ENCODE measurements at regions not wholly inside any gene's neighbourhood (a gene's known extent, or its start where the extent isn't known, plus 50 kb on each side); places are given as distances from the start of the nearest gene placed in this dataset.

GRCh38 chr5:23071682-23072081, 218.5 kb upstream of the CDH12 start:
- H3K36me3 Mint-ChIP-seq, result no peaks in the 10 kb centered on the region
- peaks cover 8 to 16% (median 15%) of the 10 kb centered on the region in 3 donors for H3K4me1 Mint-ChIP-seq
- no peaks in the 10 kb centered on the region for H3K9me3 Mint-ChIP-seq
- peak overlapping the region in 5 of 8 donors; percentile 20 to 54 (median 50) for H3K4me3 Mint-ChIP-seq
- H3K27me3 Mint-ChIP-seq, result no peaks in the 10 kb centered on the region
- DNase-seq (no peak), ATAC-seq (ENCODE audit: low read depth in 2 of 2) (peak; percentile 59 to 60)
- peak overlapping the region in 2 of 6 donors; percentile 52 to 87 for H3K27ac Mint-ChIP-seq

- Mint-ChIP-seq H3K36me3 (no peaks in the 10 kb centered on the region), H3K4me3 (no peak overlapping the region), H3K27ac (no peak overlapping the region), H3K9me3 (peaks cover 0 to 2% (median 0%) of the 10 kb centered on the region in 7 donors), H3K4me1 (peaks cover 0 to 6% (median 5%) of the 10 kb centered on the region in 3 donors), H3K27me3 (no peaks in the 10 kb centered on the region)
- DNase-seq (no peak), ATAC-seq (ENCODE audit: low read depth in 2 of 2) (no peak)
These were observed 211.6 kb upstream of the CDH12 start for GRCh38 chr5:23064710-23065109.

DNA sequence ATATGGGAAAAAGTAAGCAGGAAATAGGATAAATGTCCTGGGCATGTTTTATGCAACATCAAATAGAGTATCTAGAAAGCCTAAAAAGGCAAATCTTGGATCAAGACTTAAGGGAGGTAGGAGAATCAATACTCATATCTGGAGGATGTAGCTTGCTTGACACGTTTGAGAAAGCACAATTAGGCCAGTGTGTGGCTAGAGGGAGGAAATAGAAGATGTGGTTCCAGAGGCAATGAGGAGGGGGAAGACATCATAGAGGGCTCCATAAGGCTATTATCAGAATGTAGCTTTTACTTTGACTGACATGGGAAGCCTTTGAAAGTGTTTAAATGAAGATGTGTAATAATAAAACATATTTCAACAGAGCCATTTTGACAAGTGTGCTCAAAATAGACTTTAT, 200.7 kb upstream of the CDH12 start:
- H3K4me3 Mint-ChIP-seq, result no peak overlapping the region
- ATAC-seq (ENCODE audit: low read depth in 2 of 2) (no peak), DNase-seq (no peak)
- H3K27ac Mint-ChIP-seq, result no peak overlapping the region
- no peaks in the 10 kb centered on the region for H3K9me3 Mint-ChIP-seq
- no peaks in the 10 kb centered on the region for H3K36me3 Mint-ChIP-seq
- no peaks in the 10 kb centered on the region for H3K4me1 Mint-ChIP-seq
- H3K27me3 Mint-ChIP-seq, result no peaks in the 10 kb centered on the region

GRCh38 chr5:23042226-23042625, 189.1 kb upstream of the CDH12 start:
- Mint-ChIP-seq H3K27ac (no peak overlapping the region), H3K9me3 (peaks cover 0 to 4% (median 0%) of the 10 kb centered on the region in 7 donors), H3K27me3 (peaks cover 0 to 7% (median 6%) of the 10 kb centered on the region in 3 donors), H3K4me3 (no peak overlapping the region), H3K4me1 (no peaks in the 10 kb centered on the region), H3K36me3 (no peaks in the 10 kb centered on the region)
- DNase-seq (no peak), ATAC-seq (ENCODE audit: low read depth in 2 of 2) (no peak)

- ATAC-seq (ENCODE audit: low read depth in 2 of 2) (peak; percentile 85 to 95), DNase-seq (peak; percentile 10)
- Mint-ChIP-seq H3K9me3 (peaks cover 1 to 17% (median 6%) of the 10 kb centered on the region in 7 donors), H3K4me3 (peak overlapping the region in 3 of 8 donors; percentile 9 to 55 (median 43)), H3K36me3 (peaks cover 0 to 7% of the 10 kb centered on the region in 2 donors), H3K27me3 (peaks cover 0 to 4% (median 0%) of the 10 kb centered on the region in 3 donors), H3K27ac (peak overlapping the region in 4 of 6 donors; percentile 2 to 39 (median 10)), H3K4me1 (peaks cover 7 to 14% (median 8%) of the 10 kb centered on the region in 3 donors)
These were observed 182.5 kb upstream of the CDH12 start for GRCh38 chr5:23035555-23036090.

DNA sequence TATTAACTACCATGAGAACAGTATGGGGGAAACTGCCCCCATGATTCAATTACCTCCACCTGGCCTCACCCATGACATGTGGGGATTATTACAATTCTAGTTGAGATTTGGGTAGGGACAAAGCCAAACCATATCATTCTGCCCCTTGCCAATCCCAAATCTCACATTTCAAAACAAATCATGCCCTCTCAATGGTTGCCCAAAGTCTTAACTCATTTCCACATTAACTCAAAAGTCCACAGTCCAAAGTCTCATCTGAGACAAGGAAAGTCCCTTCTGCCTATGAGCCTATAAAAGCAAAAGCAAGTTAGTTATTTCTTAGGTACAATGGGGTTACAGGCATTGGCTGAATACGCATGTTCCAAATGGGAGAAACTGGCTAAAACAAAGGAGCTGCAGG, 180.7 kb upstream of the CDH12 start:
- H3K27ac Mint-ChIP-seq, result no peak overlapping the region
- no peaks in the 10 kb centered on the region for H3K27me3 Mint-ChIP-seq
- peaks cover 7 to 14% (median 8%) of the 10 kb centered on the region in 3 donors for H3K4me1 Mint-ChIP-seq
- peaks cover 1 to 17% (median 6%) of the 10 kb centered on the region in 7 donors for H3K9me3 Mint-ChIP-seq
- no peak overlapping the region for H3K4me3 Mint-ChIP-seq
- ATAC-seq (ENCODE audit: low read depth in 2 of 2) (no peak), DNase-seq (no peak)
- H3K36me3 Mint-ChIP-seq, result peaks cover 0 to 7% of the 10 kb centered on the region in 2 donors

DNA sequence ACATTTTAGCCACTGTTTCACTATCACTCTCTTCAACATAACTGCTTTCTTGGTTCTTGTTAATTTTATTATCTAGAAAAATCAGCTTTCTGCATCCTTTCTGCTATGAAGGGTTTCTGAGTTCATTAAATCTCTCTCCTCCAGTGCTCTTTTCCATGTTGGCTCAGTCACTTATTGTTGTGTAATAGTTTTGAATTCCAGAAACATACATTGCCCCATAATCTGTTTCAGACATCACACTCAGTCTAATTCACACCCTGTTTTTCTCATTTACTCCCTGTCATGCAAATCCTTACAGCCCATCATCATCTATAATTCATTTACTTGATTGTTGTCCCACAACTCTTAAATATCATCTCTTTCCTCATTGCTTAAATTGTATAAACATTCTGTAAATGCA, 176.1 kb upstream of the CDH12 start:
- Mint-ChIP-seq H3K36me3 (no peaks in the 10 kb centered on the region), H3K4me3 (no peak overlapping the region), H3K4me1 (peaks cover 0 to 3% (median 0%) of the 10 kb centered on the region in 3 donors), H3K27ac (no peak overlapping the region), H3K9me3 (peaks cover 0 to 10% (median 6%) of the 10 kb centered on the region in 7 donors), H3K27me3 (peaks cover 0 to 5% (median 0%) of the 10 kb centered on the region in 3 donors)
- no peak for ATAC-seq (ENCODE audit: low read depth in 2 of 2)
- no peak for DNase-seq

- ATAC-seq (ENCODE audit: low read depth in 2 of 2) (no peak), DNase-seq (no peak)
- H3K4me3 Mint-ChIP-seq, result no peak overlapping the region
- no peaks in the 10 kb centered on the region for H3K36me3 Mint-ChIP-seq
- H3K4me1 Mint-ChIP-seq, result peaks cover 0 to under 1% (median 0%) of the 10 kb centered on the region in 3 donors
- H3K9me3 Mint-ChIP-seq, result peaks cover 0 to 4% (median 2%) of the 10 kb centered on the region in 7 donors
- H3K27ac Mint-ChIP-seq, result no peak overlapping the region
- H3K27me3 Mint-ChIP-seq, result peaks cover 0 to 5% (median 0%) of the 10 kb centered on the region in 3 donors
These were observed 175.4 kb upstream of the CDH12 start for GRCh38 chr5:23028445-23029021.

DNA sequence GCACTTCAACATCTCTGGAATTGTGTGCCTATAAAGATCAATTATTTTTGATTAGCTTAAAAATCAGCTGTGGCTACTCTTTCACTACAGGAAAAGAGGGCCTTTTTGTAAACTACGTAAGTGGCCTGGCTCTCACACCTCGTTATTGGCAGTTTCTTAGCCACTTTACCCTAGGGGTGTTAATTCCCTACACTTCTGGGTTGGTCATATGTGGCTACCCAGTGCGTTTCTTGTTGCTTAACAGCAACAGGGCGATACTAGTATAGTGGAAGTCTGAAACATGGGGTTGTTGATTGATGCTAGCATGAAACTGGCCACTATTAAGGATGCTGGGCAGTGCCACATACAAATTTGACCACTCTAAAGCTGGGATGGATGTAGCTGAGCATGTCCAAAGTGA, 174.7 kb upstream of the CDH12 start:
- no peak overlapping the region for H3K27ac Mint-ChIP-seq
- H3K4me1 Mint-ChIP-seq, result no peaks in the 10 kb centered on the region
- ATAC-seq (ENCODE audit: low read depth in 2 of 2) (no peak), DNase-seq (no peak)
- H3K4me3 Mint-ChIP-seq, result no peak overlapping the region
- H3K9me3 Mint-ChIP-seq, result peaks cover 0 to 1% (median 0%) of the 10 kb centered on the region in 7 donors
- no peaks in the 10 kb centered on the region for H3K36me3 Mint-ChIP-seq
- H3K27me3 Mint-ChIP-seq, result peaks cover 0 to 5% (median 0%) of the 10 kb centered on the region in 3 donors

- Mint-ChIP-seq H3K27me3 (peaks cover 0 to 5% (median 0%) of the 10 kb centered on the region in 3 donors), H3K4me3 (no peak overlapping the region), H3K4me1 (no peaks in the 10 kb centered on the region), H3K27ac (no peak overlapping the region), H3K9me3 (peaks cover 0 to 1% (median 0%) of the 10 kb centered on the region in 7 donors), H3K36me3 (no peaks in the 10 kb centered on the region)
- no peak for ATAC-seq (ENCODE audit: low read depth in 2 of 2)
- DNase-seq, result no peak
These were observed 174.2 kb upstream of the CDH12 start for GRCh38 chr5:23027331-23027730.

DNA sequence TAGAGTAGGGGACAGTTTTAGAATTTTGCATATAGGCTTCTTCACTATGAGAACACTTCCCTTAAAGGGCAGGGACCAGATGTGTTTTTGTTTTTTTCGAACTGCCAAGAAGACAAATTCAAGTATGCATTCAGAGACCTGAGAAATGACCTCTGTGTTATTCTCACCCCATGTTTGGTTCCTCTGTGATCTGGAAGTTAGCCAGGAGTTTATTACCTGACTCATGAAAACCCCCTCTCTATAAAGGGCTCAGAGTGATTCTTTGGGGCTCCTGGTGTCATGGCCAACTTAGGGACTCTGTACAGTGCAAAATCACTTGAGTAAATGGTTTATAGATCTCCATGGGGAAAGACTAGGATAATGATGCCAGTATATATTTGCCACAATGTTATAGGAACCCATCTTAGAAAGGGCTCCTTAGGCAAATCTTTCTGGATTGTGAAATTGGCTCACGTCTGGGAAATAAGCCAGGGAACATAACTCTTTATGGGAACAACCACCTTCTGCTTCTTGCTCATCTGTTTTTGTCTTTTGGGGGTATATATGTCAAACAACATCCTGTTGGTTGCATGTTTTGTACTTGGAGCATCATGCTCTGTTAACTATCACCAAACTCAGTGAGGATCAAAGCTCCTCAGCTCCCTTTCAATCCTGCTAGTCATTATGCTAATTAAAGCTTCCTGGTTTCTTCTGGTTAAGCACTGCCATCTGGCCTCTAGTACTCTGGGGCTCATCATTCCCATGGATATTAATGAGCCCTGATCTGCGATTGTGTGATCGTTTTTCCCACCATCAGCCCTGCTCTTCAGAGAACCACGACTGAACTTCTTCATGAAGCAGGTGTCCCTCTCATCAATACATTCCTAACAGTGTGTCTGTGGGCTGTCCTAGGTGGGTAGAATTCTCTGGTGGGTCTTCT, 173.4 kb upstream of the CDH12 start:
- Mint-ChIP-seq H3K9me3 (no peaks in the 10 kb centered on the region), H3K4me3 (no peak overlapping the region), H3K27ac (no peak overlapping the region), H3K27me3 (peaks cover 0 to 5% (median 0%) of the 10 kb centered on the region in 3 donors), H3K4me1 (no peaks in the 10 kb centered on the region), H3K36me3 (no peaks in the 10 kb centered on the region)
- ATAC-seq (ENCODE audit: low read depth in 2 of 2), result no peak
- DNase-seq, result no peak

DNA sequence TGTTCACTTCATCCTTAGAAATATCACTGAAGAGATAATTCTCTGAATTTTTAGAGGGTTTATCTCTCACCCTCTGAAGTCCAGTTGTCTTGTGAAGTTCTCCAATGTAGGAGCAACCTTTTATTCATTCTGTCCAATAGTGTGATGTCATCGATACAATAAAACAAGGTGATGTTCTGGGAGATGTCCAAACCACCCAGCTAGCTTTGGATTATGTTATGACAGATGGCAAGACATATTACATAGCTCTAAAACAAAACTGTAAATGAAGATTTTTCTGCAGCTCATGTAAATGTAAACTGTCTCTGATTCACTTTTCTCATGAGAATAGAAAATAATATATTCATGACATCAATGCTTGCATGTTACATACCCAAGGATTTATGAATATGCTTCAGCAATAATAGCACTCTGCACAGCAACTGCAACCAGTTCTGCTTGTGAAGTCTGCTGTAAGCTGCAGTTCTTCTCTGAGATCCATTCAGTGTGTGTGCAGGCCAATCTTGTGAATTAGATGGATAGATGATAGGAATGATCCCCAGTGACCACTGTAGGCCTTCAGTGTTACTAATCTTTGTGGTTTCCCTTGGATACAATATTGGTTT, 172.6 kb upstream of the CDH12 start:
- Mint-ChIP-seq H3K27ac (no peak overlapping the region), H3K4me3 (no peak overlapping the region), H3K36me3 (no peaks in the 10 kb centered on the region), H3K27me3 (peaks cover 0 to 5% (median 3%) of the 10 kb centered on the region in 3 donors), H3K4me1 (no peaks in the 10 kb centered on the region), H3K9me3 (no peaks in the 10 kb centered on the region)
- ATAC-seq (ENCODE audit: low read depth in 2 of 2) (no peak), DNase-seq (no peak)

- H3K4me1 Mint-ChIP-seq, result no peaks in the 10 kb centered on the region
- H3K27ac Mint-ChIP-seq, result no peak overlapping the region
- H3K4me3 Mint-ChIP-seq, result no peak overlapping the region
- H3K9me3 Mint-ChIP-seq, result no peaks in the 10 kb centered on the region
- H3K27me3 Mint-ChIP-seq, result peaks cover 0 to 5% (median 4%) of the 10 kb centered on the region in 3 donors
- H3K36me3 Mint-ChIP-seq, result no peaks in the 10 kb centered on the region
- DNase-seq (no peak), ATAC-seq (ENCODE audit: low read depth in 2 of 2) (no peak)
These were observed 171.3 kb upstream of the CDH12 start for GRCh38 chr5:23024470-23024869.
